RWPE1 (cell line): ENCODE measurements at regions not wholly inside any gene's neighbourhood (a gene's known extent, or its start where the extent isn't known, plus 50 kb on each side); places are given as distances from the start of the nearest gene placed in this dataset.
"Not testable (repeated sequence)": the region's sequence is repeated elsewhere in the genome, so short reads cannot be mapped to it uniquely, and the experiment has no call there.

Source experiments
- CTCF ChIA-PET: fragments of 350-600 bp; sonication (Branson Sonifier 250); formaldehyde crosslinking; extraction: SDS; loops from one replicate; lab custom pipeline; 2021; lab: Yijun Ruan, JAX
- POLR2A ChIA-PET: fragments of 400-600 bp; formaldehyde crosslinking; extraction: SDS; loops from one replicate; lab custom pipeline; 2020; ENCODE audit warnings: antibody characterized with exemption; ENCODE audit not compliant: low non-redundant PET; lab: Yijun Ruan, JAX
- DNase-seq: peaks from one replicate; pipeline ENCODE4 v3.0.0; 2012; ENCODE audit warnings: low spot score
- H3K27ac ChIP-seq: fragments of 450-650 bp; 2 replicates; pipeline ENCODE4 v1.5.1; 2017
- CTCF ChIP-seq: fragments of 450-650 bp; conservative IDR thresholded peaks from 2 replicates; pipeline ENCODE4 v1.5.1; 2017; ENCODE audit warnings: low read depth, mild to moderate bottlenecking

- H3K27ac ChIP-seq = no peak overlapping the region
- ChIA-PET CTCF (interaction anchor here (0.6 kb wide), 1 partner anchor 90 kb away, joined by 3 read pairs; no protein-coding TSS in a partner anchor), POLR2A (no interaction called here)
- DNase-seq = no peak
- TF ChIP-seq CTCF = no peak
Measured at GRCh38 chr9:38129366-38129765, 60.3 kb upstream of the SHB start.

GRCh38 chr9:38128752-38129270 lies 59.8 kb upstream of the SHB start:
- CTCF ChIA-PET = no interaction called here
- no peak for TF ChIP-seq CTCF
- H3K27ac ChIP-seq = no peak overlapping the region
- no peak for DNase-seq
- POLR2A ChIA-PET = no interaction called here

GRCh38 chr9:38127271-38127839 lies 58.3 kb upstream of the SHB start:
- TF ChIP-seq CTCF = no peak
- ChIA-PET CTCF (interaction anchor here (0.7 to 0.9 kb wide), 2 partner anchors 40 to 98 kb away, joined by 4 read pairs; no protein-coding TSS in a partner anchor), POLR2A (no interaction called here)
- no peak for DNase-seq
- no peak overlapping the region for H3K27ac ChIP-seq

- POLR2A ChIA-PET = no interaction called here
- TF ChIP-seq CTCF = no peak
- H3K27ac ChIP-seq = no peak overlapping the region
- CTCF ChIA-PET = interaction anchor here (0.5 to 0.9 kb wide), 4 partner anchors 8 to 330 kb away, joined by 3 to 4 read pairs (median 4); no protein-coding TSS in a partner anchor
- DNase-seq = no peak
Measured at GRCh38 chr9:38126730-38127129, 57.7 kb upstream of the SHB start.

- ChIA-PET CTCF (interaction anchor here (0.5 to 0.7 kb wide), 3 partner anchors 9 to 331 kb away, joined by 3 to 4 read pairs (median 3); no protein-coding TSS in a partner anchor), POLR2A (no interaction called here)
- H3K27ac ChIP-seq = no peak overlapping the region; the same call in 1 of the 2 replicates
- no peak for TF ChIP-seq CTCF
- DNase-seq = peak; percentile 69
Measured at GRCh38 chr9:38125889-38126288, 56.9 kb upstream of the SHB start.

- CTCF ChIA-PET, DNase-seq, H3K27ac ChIP-seq, POLR2A ChIA-PET: not testable (repeated sequence)
Measured at GRCh38 chr9:38123359-38123758, 54.3 kb upstream of the SHB start.

- CTCF ChIA-PET = interaction anchor here (1.1 kb wide), 1 partner anchor 15 kb away, joined by 4 read pairs; no protein-coding TSS in a partner anchor
- TF ChIP-seq CTCF = no peak
- POLR2A ChIA-PET = interaction anchor here (0.7 kb wide), 1 partner anchor 22 kb away, joined by 5 read pairs; no protein-coding TSS in a partner anchor
- DNase-seq = no peak
- no peak overlapping the region for H3K27ac ChIP-seq
Measured at GRCh38 chr9:38120961-38121360, 51.9 kb upstream of the SHB start.
